ENCODE measurements at regions not wholly inside any gene's neighbourhood (a gene's known extent, or its start where the extent isn't known, plus 50 kb on each side); places are given as distances from the start of the nearest gene placed in this dataset.

- DNase-seq (ENCODE audit: low spot score) (peak; percentile 39), ATAC-seq (no peak)
- Mint-ChIP-seq H3K4me3 (no peak overlapping the region), H3K9me3 (no peaks in the 10 kb centered on the region), H3K36me3 (no peaks in the 10 kb centered on the region), H3K27ac (no peak overlapping the region), H3K27me3 (peaks cover 7 to 8% of the 10 kb centered on the region in 2 donors), H3K4me1 (ENCODE audit: low read depth in 2 of 2) (no peaks in the 10 kb centered on the region)
Measured at GRCh38 chr1:37113285-37113997, 79.1 kb upstream of the GRIK3 start.

- DNase-seq (ENCODE audit: low spot score) = no peak
- H3K4me1 Mint-ChIP-seq (ENCODE audit: low read depth in 2 of 2) = no peaks in the 10 kb centered on the region
- no peak overlapping the region for H3K4me3 Mint-ChIP-seq
- H3K27me3 Mint-ChIP-seq = peaks cover 20% of the 10 kb centered on the region in 2 donors
- no peak overlapping the region for H3K27ac Mint-ChIP-seq
- no peaks in the 10 kb centered on the region for H3K36me3 Mint-ChIP-seq
- ATAC-seq = peak in 1 of 2 donors; percentile 13
- H3K9me3 Mint-ChIP-seq = no peaks in the 10 kb centered on the region
Measured at GRCh38 chr1:37118790-37119189, 84.5 kb upstream of the GRIK3 start.

GRCh38 chr1:37120279-37120678, 86.0 kb upstream of the GRIK3 start:
- Mint-ChIP-seq H3K9me3 (no peaks in the 10 kb centered on the region), H3K36me3 (no peaks in the 10 kb centered on the region), H3K27ac (no peak overlapping the region), H3K4me1 (ENCODE audit: low read depth in 2 of 2) (no peaks in the 10 kb centered on the region), H3K27me3 (peaks cover 20% of the 10 kb centered on the region in 2 donors), H3K4me3 (no peak overlapping the region)
- DNase-seq (ENCODE audit: low spot score) (no peak), ATAC-seq (no peak)

GRCh38 chr1:37123276-37124115, 89.2 kb upstream of the GRIK3 start:
- Mint-ChIP-seq H3K4me3 (no peak overlapping the region), H3K27me3 (peaks cover 19 to 21% of the 10 kb centered on the region in 2 donors), H3K36me3 (no peaks in the 10 kb centered on the region), H3K4me1 (ENCODE audit: low read depth in 2 of 2) (no peaks in the 10 kb centered on the region), H3K9me3 (no peaks in the 10 kb centered on the region), H3K27ac (no peak overlapping the region)
- ATAC-seq (peak in 1 of 2 donors; percentile 22), DNase-seq (ENCODE audit: low spot score) (no peak)

- no peak overlapping the region for H3K4me3 Mint-ChIP-seq
- peaks cover 9 to 13% of the 10 kb centered on the region in 2 donors for H3K27me3 Mint-ChIP-seq
- H3K4me1 Mint-ChIP-seq (ENCODE audit: low read depth in 2 of 2) = no peaks in the 10 kb centered on the region
- no peak overlapping the region for H3K27ac Mint-ChIP-seq
- H3K9me3 Mint-ChIP-seq = no peaks in the 10 kb centered on the region
- DNase-seq (ENCODE audit: low spot score) (no peak), ATAC-seq (no peak)
- H3K36me3 Mint-ChIP-seq = no peaks in the 10 kb centered on the region
Measured at GRCh38 chr1:37124501-37124900, 90.2 kb upstream of the GRIK3 start.

- no peaks in the 10 kb centered on the region for H3K9me3 Mint-ChIP-seq
- no peak for ATAC-seq
- peaks cover 14 to 18% of the 10 kb centered on the region in 2 donors for H3K27me3 Mint-ChIP-seq
- H3K27ac Mint-ChIP-seq = no peak overlapping the region
- H3K4me3 Mint-ChIP-seq = no peak overlapping the region
- H3K36me3 Mint-ChIP-seq = no peaks in the 10 kb centered on the region
- no peak for DNase-seq (ENCODE audit: low spot score)
- H3K4me1 Mint-ChIP-seq (ENCODE audit: low read depth in 2 of 2) = no peaks in the 10 kb centered on the region
Measured at GRCh38 chr1:37125295-37125694, 91.0 kb upstream of the GRIK3 start.

GRCh38 chr1:37127254-37127748, 93.0 kb upstream of the GRIK3 start:
- Mint-ChIP-seq H3K4me3 (no peak overlapping the region), H3K27ac (no peak overlapping the region), H3K9me3 (no peaks in the 10 kb centered on the region), H3K36me3 (no peaks in the 10 kb centered on the region), H3K27me3 (peaks cover 11 to 16% of the 10 kb centered on the region in 2 donors), H3K4me1 (ENCODE audit: low read depth in 2 of 2) (no peaks in the 10 kb centered on the region)
- DNase-seq (ENCODE audit: low spot score) (no peak), ATAC-seq (no peak)

GRCh38 chr1:37128091-37128490, 93.8 kb upstream of the GRIK3 start:
- Mint-ChIP-seq H3K4me3 (no peak overlapping the region), H3K36me3 (no peaks in the 10 kb centered on the region), H3K4me1 (ENCODE audit: low read depth in 2 of 2) (no peaks in the 10 kb centered on the region), H3K27ac (no peak overlapping the region), H3K9me3 (no peaks in the 10 kb centered on the region), H3K27me3 (peaks cover 12 to 18% of the 10 kb centered on the region in 2 donors)
- DNase-seq (ENCODE audit: low spot score) = no peak
- ATAC-seq = peak in 1 of 2 donors; percentile 33

GRCh38 chr1:37130221-37130948, 96.1 kb upstream of the GRIK3 start:
- H3K4me1 Mint-ChIP-seq (ENCODE audit: low read depth in 2 of 2) = no peaks in the 10 kb centered on the region
- DNase-seq (ENCODE audit: low spot score) (no peak), ATAC-seq (no peak)
- H3K4me3 Mint-ChIP-seq = no peak overlapping the region
- H3K9me3 Mint-ChIP-seq = no peaks in the 10 kb centered on the region
- no peaks in the 10 kb centered on the region for H3K36me3 Mint-ChIP-seq
- peaks cover 21 to 29% of the 10 kb centered on the region in 2 donors for H3K27me3 Mint-ChIP-seq
- no peak overlapping the region for H3K27ac Mint-ChIP-seq

GRCh38 chr1:37131281-37131680, 97.0 kb upstream of the GRIK3 start:
- Mint-ChIP-seq H3K9me3 (no peaks in the 10 kb centered on the region), H3K36me3 (no peaks in the 10 kb centered on the region), H3K27ac (no peak overlapping the region), H3K4me3 (no peak overlapping the region), H3K27me3 (peaks cover 26 to 37% of the 10 kb centered on the region in 2 donors), H3K4me1 (ENCODE audit: low read depth in 2 of 2) (no peaks in the 10 kb centered on the region)
- DNase-seq (ENCODE audit: low spot score) = no peak
- ATAC-seq = no peak

- H3K9me3 Mint-ChIP-seq = no peaks in the 10 kb centered on the region
- no peak for ATAC-seq
- DNase-seq (ENCODE audit: low spot score) = no peak
- H3K4me1 Mint-ChIP-seq (ENCODE audit: low read depth in 2 of 2) = no peaks in the 10 kb centered on the region
- H3K36me3 Mint-ChIP-seq = no peaks in the 10 kb centered on the region
- no peak overlapping the region for H3K4me3 Mint-ChIP-seq
- H3K27me3 Mint-ChIP-seq = peaks cover 25 to 44% of the 10 kb centered on the region in 2 donors
- no peak overlapping the region for H3K27ac Mint-ChIP-seq
Measured at GRCh38 chr1:37133276-37134145, 99.2 kb upstream of the GRIK3 start.

GRCh38 chr1:37134599-37134998, 100.3 kb upstream of the GRIK3 start:
- Mint-ChIP-seq H3K4me3 (no peak overlapping the region), H3K27me3 (peaks cover 31 to 53% of the 10 kb centered on the region in 2 donors), H3K36me3 (no peaks in the 10 kb centered on the region), H3K9me3 (no peaks in the 10 kb centered on the region), H3K27ac (no peak overlapping the region), H3K4me1 (ENCODE audit: low read depth in 2 of 2) (no peaks in the 10 kb centered on the region)
- ATAC-seq = no peak
- no peak for DNase-seq (ENCODE audit: low spot score)

- no peak overlapping the region for H3K27ac Mint-ChIP-seq
- H3K9me3 Mint-ChIP-seq = no peaks in the 10 kb centered on the region
- DNase-seq (ENCODE audit: low spot score) (no peak), ATAC-seq (no peak)
- no peak overlapping the region for H3K4me3 Mint-ChIP-seq
- H3K4me1 Mint-ChIP-seq (ENCODE audit: low read depth in 2 of 2) = no peaks in the 10 kb centered on the region
- peaks cover 28 to 51% of the 10 kb centered on the region in 2 donors for H3K27me3 Mint-ChIP-seq
- no peaks in the 10 kb centered on the region for H3K36me3 Mint-ChIP-seq
Measured at GRCh38 chr1:37135032-37135431, 100.7 kb upstream of the GRIK3 start.
